ENCODE measurements at regions not wholly inside any gene's neighbourhood (a gene's known extent, or its start where the extent isn't known, plus 50 kb on each side); places are given as distances from the start of the nearest gene placed in this dataset.

- TF ChIP-seq CTCF (IDR thresholded peaks at IDR 0.05; ENCODE audit: poor library complexity) (no peak), EZH2phosphoT487 (IDR thresholded peaks at IDR 0.05; ENCODE audit: low read depth, severe bottlenecking, unreplicated experiment) (no peak)
Measured at GRCh38 chr13:27352698-27353097, 71.7 kb upstream of the GTF3A start.

Measured in hepatocyte (in vitro differentiated cells).